DOHH2 (cell line): ENCODE measurements at regions not wholly inside any gene's neighbourhood (a gene's known extent, or its start where the extent isn't known, plus 50 kb on each side); places are given as distances from the start of the nearest gene placed in this dataset.

Source experiments
- H3F3A ChIP-seq: fragments of 200-600 bp; sonication (generic), shearing (Covaris generic); 2 replicates; pipeline ENCODE4 v1.6.0; 2016; ENCODE audit warnings: antibody characterized with exemption, mild to moderate bottlenecking; ENCODE audit not compliant: control insufficient read depth, insufficient read depth
- H3K27ac ChIP-seq: fragments of 200-600 bp; sonication (generic); 2 replicates; pipeline ENCODE4 v1.5.1; 2014; ENCODE audit warnings: low read depth, mild to moderate bottlenecking, low read length, moderate library complexity
- H3K27me3 ChIP-seq: fragments of 200-600 bp; sonication (generic); 2 replicates; pipeline ENCODE4 v1.6.1; 2014; ENCODE audit warnings: mild to moderate bottlenecking, low read length, mixed read lengths; ENCODE audit not compliant: control insufficient read depth
- H3K36me3 ChIP-seq: fragments of 200-600 bp; sonication (generic); 2 replicates; pipeline ENCODE4 v1.6.1; 2014; ENCODE audit warnings: mild to moderate bottlenecking, low read length, moderate library complexity, mixed read lengths; ENCODE audit not compliant: control insufficient read depth
- H3K4me1 ChIP-seq: fragments of 200-600 bp; sonication (generic); 2 replicates; pipeline ENCODE4 v1.6.1; 2014; ENCODE audit warnings: mild to moderate bottlenecking, low read length, mixed read lengths; ENCODE audit not compliant: control insufficient read depth
- H3K4me2 ChIP-seq: fragments of 200-600 bp; sonication (generic); 2 replicates; pipeline ENCODE4 v1.6.0; 2014; ENCODE audit warnings: mild to moderate bottlenecking, low read length, moderate library complexity
- H3K4me3 ChIP-seq: fragments of 200-600 bp; sonication (generic); 2 replicates; pipeline ENCODE4 v1.5.1; 2014; ENCODE audit warnings: mild to moderate bottlenecking, low read length, mixed read lengths
- H3K79me2 ChIP-seq: fragments of 200-600 bp; sonication (generic); 2 replicates; pipeline ENCODE4 v1.6.1; 2014; ENCODE audit warnings: mild to moderate bottlenecking, low read length, mixed read lengths; ENCODE audit not compliant: control insufficient read depth
- H3K9me2 ChIP-seq: fragments of 200-600 bp; sonication (generic); replicated peaks from 2 replicates; pipeline ENCODE4 v1.6.1; 2014; ENCODE audit warnings: mild to moderate bottlenecking, low read length, mixed read lengths; ENCODE audit not compliant: control insufficient read depth
- H3K9me3 ChIP-seq: fragments of 200-600 bp; sonication (generic); 2 replicates; pipeline ENCODE4 v1.6.1; 2014; ENCODE audit warnings: antibody characterized with exemption, low read length, mixed read lengths; ENCODE audit not compliant: control insufficient read depth, insufficient read depth
- H4K20me1 ChIP-seq: fragments of 200-600 bp; sonication (generic); 2 replicates; pipeline ENCODE4 v1.6.0; 2014; ENCODE audit warnings: low read depth, mild to moderate bottlenecking, antibody characterized with exemption, low read length, moderate library complexity; ENCODE audit not compliant: control insufficient read depth, insufficient read depth
- EZH2phosphoT487 ChIP-seq: fragments of 200-600 bp; sonication (generic); IDR thresholded peaks from 2 replicates; pipeline ENCODE4 v1.6.1; 2017; ENCODE audit warnings: borderline replicate concordance, mild to moderate bottlenecking, antibody characterized with exemption, low read length, moderate library complexity, mixed read lengths
- TF ChIP-seq, protein P1 (sequence below): fragments of 200-600 bp; sonication (generic); IDR thresholded peaks from one replicate; pipeline ENCODE4 v1.5.1; 2014; ENCODE audit warnings: antibody characterized with exemption, mild to moderate bottlenecking, low read depth, low read length; ENCODE audit not compliant: poor library complexity, severe bottlenecking

DNA sequence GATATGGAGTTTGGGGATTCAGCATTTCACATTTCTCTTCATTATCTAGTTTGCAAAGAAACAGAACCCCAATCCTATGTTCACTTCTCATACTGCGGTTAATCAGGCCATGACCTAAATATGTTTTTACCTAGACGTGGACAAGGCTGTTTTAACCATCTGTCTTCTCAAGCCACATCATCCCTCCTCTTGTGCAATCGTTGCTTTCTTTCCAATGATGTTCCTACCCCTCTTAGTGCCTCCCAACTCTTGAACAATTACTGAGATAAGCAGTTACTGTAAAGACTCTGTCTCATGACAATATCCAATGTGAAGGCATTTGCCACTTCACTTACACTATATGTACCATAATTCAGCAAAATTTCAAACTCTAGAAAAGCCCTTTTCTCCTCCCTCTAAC, 406.2 kb downstream of the LIG4 start:
- Histone ChIP-seq H3K4me3 (no peak overlapping the region), H3K4me1 (peaks cover 2% of the 10 kb centered on the region), H4K20me1 (no peaks in the 10 kb centered on the region), H3K79me2 (no peaks in the 10 kb centered on the region), H3K36me3 (no peaks in the 10 kb centered on the region), H3K27me3 (no peaks in the 10 kb centered on the region), H3K9me2 (no peaks in the 10 kb centered on the region), H3F3A (no peaks in the 10 kb centered on the region), H3K4me2 (no peak overlapping the region), H3K27ac (no peak overlapping the region), H3K9me3 (no peaks in the 10 kb centered on the region)
- TF ChIP-seq EZH2phosphoT487, result no peak
- TF ChIP-seq, protein P1, sequence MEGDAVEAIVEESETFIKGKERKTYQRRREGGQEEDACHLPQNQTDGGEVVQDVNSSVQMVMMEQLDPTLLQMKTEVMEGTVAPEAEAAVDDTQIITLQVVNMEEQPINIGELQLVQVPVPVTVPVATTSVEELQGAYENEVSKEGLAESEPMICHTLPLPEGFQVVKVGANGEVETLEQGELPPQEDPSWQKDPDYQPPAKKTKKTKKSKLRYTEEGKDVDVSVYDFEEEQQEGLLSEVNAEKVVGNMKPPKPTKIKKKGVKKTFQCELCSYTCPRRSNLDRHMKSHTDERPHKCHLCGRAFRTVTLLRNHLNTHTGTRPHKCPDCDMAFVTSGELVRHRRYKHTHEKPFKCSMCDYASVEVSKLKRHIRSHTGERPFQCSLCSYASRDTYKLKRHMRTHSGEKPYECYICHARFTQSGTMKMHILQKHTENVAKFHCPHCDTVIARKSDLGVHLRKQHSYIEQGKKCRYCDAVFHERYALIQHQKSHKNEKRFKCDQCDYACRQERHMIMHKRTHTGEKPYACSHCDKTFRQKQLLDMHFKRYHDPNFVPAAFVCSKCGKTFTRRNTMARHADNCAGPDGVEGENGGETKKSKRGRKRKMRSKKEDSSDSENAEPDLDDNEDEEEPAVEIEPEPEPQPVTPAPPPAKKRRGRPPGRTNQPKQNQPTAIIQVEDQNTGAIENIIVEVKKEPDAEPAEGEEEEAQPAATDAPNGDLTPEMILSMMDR, result no peak

- Histone ChIP-seq H3K36me3 (no peaks in the 10 kb centered on the region), H3K27me3 (no peaks in the 10 kb centered on the region), H3K9me3 (no peaks in the 10 kb centered on the region), H3K9me2 (no peaks in the 10 kb centered on the region), H3K79me2 (no peaks in the 10 kb centered on the region), H3K4me2 (no peak overlapping the region), H3K4me1 (peaks cover 6% of the 10 kb centered on the region), H3F3A (no peaks in the 10 kb centered on the region), H3K4me3 (no peak overlapping the region), H4K20me1 (no peaks in the 10 kb centered on the region), H3K27ac (no peak overlapping the region)
- TF ChIP-seq, protein P1, result no peak
- TF ChIP-seq EZH2phosphoT487, result no peak
Observed at GRCh38 chr13:107808389-107808788, 406.9 kb downstream of the LIG4 start.

GRCh38 chr13:107807306-107808073, 407.8 kb downstream of the LIG4 start:
- no peak overlapping the region for H3K4me2 ChIP-seq

More at GRCh38 chr13:107807306-107808073, 407.8 kb downstream of the LIG4 start:
- no peak overlapping the region for H3K4me3 ChIP-seq
- TF ChIP-seq, protein P1, result no peak
- TF ChIP-seq EZH2phosphoT487, result no peak
- H3K27me3 ChIP-seq, result no peaks in the 10 kb centered on the region
- no peaks in the 10 kb centered on the region for H3K9me2 ChIP-seq
- H3K9me3 ChIP-seq, result no peaks in the 10 kb centered on the region
- no peaks in the 10 kb centered on the region for H4K20me1 ChIP-seq
- H3K4me1 ChIP-seq, result peaks cover 6% of the 10 kb centered on the region
- H3K79me2 ChIP-seq, result no peaks in the 10 kb centered on the region
- H3K36me3 ChIP-seq, result no peaks in the 10 kb centered on the region
- no peaks in the 10 kb centered on the region for H3F3A ChIP-seq
- H3K27ac ChIP-seq, result no peak overlapping the region
